H9 (cell line): ENCODE measurements at regions not wholly inside any gene's neighbourhood (a gene's known extent, or its start where the extent isn't known, plus 50 kb on each side); places are given as distances from the start of the nearest gene placed in this dataset.

Experiments used
- DNase-seq: peaks from one replicate; pipeline ENCODE4 v3.0.0-alpha.2; 2017
- H2AFZ ChIP-seq: one replicate; pipeline ENCODE4 v1.6.1; 2013; ENCODE audit warnings: mild to moderate bottlenecking, low read length, control low read depth, moderate library complexity
- H2AK5ac ChIP-seq: 2 replicates; pipeline ENCODE4 v1.6.1; 2013; ENCODE audit warnings: low read length, control low read depth, mixed read lengths; ENCODE audit not compliant: insufficient read length
- H2BK120ac ChIP-seq: one replicate; pipeline ENCODE4 v1.6.1; 2013; ENCODE audit warnings: low read depth, mild to moderate bottlenecking, low read length, control low read depth, inconsistent platforms; ENCODE audit not compliant: poor library complexity, severe bottlenecking
- H2BK12ac ChIP-seq: 2 replicates; pipeline ENCODE4 v1.6.1; 2013; ENCODE audit warnings: low read length, control low read depth, mixed read lengths, low read depth; ENCODE audit not compliant: insufficient read length
- H2BK15ac ChIP-seq: 2 replicates; pipeline ENCODE4 v1.6.1; 2013; ENCODE audit warnings: low read depth, low read length, control low read depth
- H2BK20ac ChIP-seq: one replicate; pipeline ENCODE4 v1.6.1; 2013; ENCODE audit warnings: low read depth, mild to moderate bottlenecking, low read length, control low read depth, inconsistent platforms; ENCODE audit not compliant: poor library complexity, severe bottlenecking
- H2BK5ac ChIP-seq: 2 replicates; pipeline ENCODE4 v1.6.1; 2013; ENCODE audit warnings: low read length, control low read depth, mixed read lengths; ENCODE audit not compliant: insufficient read length
- H3K14ac ChIP-seq: 2 replicates; pipeline ENCODE4 v1.6.1; 2013; ENCODE audit warnings: low read length, control low read depth; ENCODE audit not compliant: insufficient read depth
- H3K18ac ChIP-seq: 2 replicates; pipeline ENCODE4 v1.6.1; 2013; ENCODE audit warnings: low read depth, mild to moderate bottlenecking, mixed read lengths, low read length, control low read depth; ENCODE audit not compliant: insufficient read length
- H3K23ac ChIP-seq: 2 replicates; pipeline ENCODE4 v1.6.1; 2013; ENCODE audit warnings: low read length, control low read depth, mixed read lengths, low read depth; ENCODE audit not compliant: insufficient read length
- H3K23me2 ChIP-seq: 2 replicates; pipeline ENCODE4 v1.6.1; 2013; ENCODE audit warnings: low read depth, mild to moderate bottlenecking, mixed read lengths, low read length, control low read depth; ENCODE audit not compliant: insufficient read length, poor library complexity, severe bottlenecking
- H3K27ac ChIP-seq: 2 replicates; pipeline ENCODE4 v1.5.1; 2013; ENCODE audit warnings: low read length, control low read depth, mixed read lengths, low read depth; ENCODE audit not compliant: insufficient read length
- H3K27me3 ChIP-seq: 2 replicates; pipeline ENCODE4 v1.6.1; 2013; ENCODE audit warnings: low read length, control low read depth, inconsistent platforms; ENCODE audit not compliant: insufficient read depth
- H3K4ac ChIP-seq: 2 replicates; pipeline ENCODE4 v1.6.1; 2013; ENCODE audit warnings: low read depth, mild to moderate bottlenecking, control low read depth, inconsistent platforms, low read length, moderate library complexity
- H3K4me1 ChIP-seq: 2 replicates; pipeline ENCODE4 v1.6.1; 2013; ENCODE audit warnings: low read length, control low read depth, inconsistent platforms; ENCODE audit not compliant: insufficient read depth
- H3K4me2 ChIP-seq: 2 replicates; pipeline ENCODE4 v1.6.1; 2013; ENCODE audit warnings: low read length, control low read depth, mixed read lengths; ENCODE audit not compliant: insufficient read length, insufficient read depth
- H3K56ac ChIP-seq: 2 replicates; pipeline ENCODE4 v1.6.1; 2013; ENCODE audit warnings: low read depth, mild to moderate bottlenecking, mixed read lengths, low read length, control low read depth; ENCODE audit not compliant: insufficient read length
- H3K79me1 ChIP-seq: 2 replicates; pipeline ENCODE4 v1.6.1; 2013; ENCODE audit warnings: low read depth, mild to moderate bottlenecking, moderate library complexity, low read length, control low read depth, inconsistent platforms; ENCODE audit not compliant: insufficient read depth, poor library complexity, severe bottlenecking
- H3K79me2 ChIP-seq: 2 replicates; pipeline ENCODE4 v1.6.1; 2013; ENCODE audit warnings: low read length, control low read depth, inconsistent platforms; ENCODE audit not compliant: insufficient read depth
- H3K9ac ChIP-seq: 2 replicates; pipeline ENCODE4 v1.6.1; 2013; ENCODE audit warnings: low read length, control low read depth, mixed read lengths; ENCODE audit not compliant: insufficient read length; ENCODE audit errors: extremely low read depth
- H3K9me3 ChIP-seq: one replicate; pipeline ENCODE4 v1.6.1; 2013; ENCODE audit warnings: low read depth, low read length, inconsistent platforms; ENCODE audit not compliant: control insufficient read depth
- H3T11ph ChIP-seq: one replicate; pipeline ENCODE4 v1.6.1; 2013; ENCODE audit warnings: mild to moderate bottlenecking, low read length, control low read depth, inconsistent platforms
- H4K20me1 ChIP-seq: one replicate; pipeline ENCODE4 v1.6.1; 2013; ENCODE audit not compliant: control insufficient read depth, insufficient read length, insufficient read depth
- H4K5ac ChIP-seq: 2 replicates; pipeline ENCODE4 v1.6.1; 2013; ENCODE audit warnings: low read depth, mild to moderate bottlenecking, mixed read lengths, low read length, control low read depth; ENCODE audit not compliant: insufficient read length
- H4K8ac ChIP-seq: replicated peaks from 2 replicates; pipeline ENCODE4 v1.6.1; 2013; ENCODE audit warnings: low read length, control low read depth, mixed read lengths, low read depth; ENCODE audit not compliant: insufficient read length
- H4K91ac ChIP-seq: 2 replicates; pipeline ENCODE4 v1.6.1; 2013; ENCODE audit warnings: low read depth, mild to moderate bottlenecking, moderate library complexity, mixed read lengths, low read length, control low read depth; ENCODE audit not compliant: insufficient read length
- H3K27ac Mint-ChIP-seq, 3 experiments: 2 replicates in 2 of 3; 3 replicates in 1 of 3; pipeline ENCODE4 v1.8.0; 2020 to 2021; ENCODE audit warnings: mixed read lengths in 3 of 3, mild to moderate bottlenecking in 1 of 3, moderate library complexity in 1 of 3
- H3K27me3 Mint-ChIP-seq: 2 replicates; pipeline ENCODE4 v1.8.0; 2021; ENCODE audit warnings: low read depth, mild to moderate bottlenecking, moderate library complexity, mixed read lengths
- H3K36me3 Mint-ChIP-seq, 3 experiments: 2 replicates in 2 of 3; 3 replicates in 1 of 3; pipeline ENCODE4 v1.8.0; 2020 to 2021; ENCODE audit warnings: low read depth in 3 of 3, mixed read lengths in 3 of 3; ENCODE audit not compliant: insufficient read depth in 1 of 3
- H3K4me1 Mint-ChIP-seq, 2 experiments: 2 replicates each; pipeline ENCODE4 v1.8.0; 2020; ENCODE audit warnings: mixed read lengths in 2 of 2
- H3K4me3 Mint-ChIP-seq, 2 experiments: 2 replicates in 1 of 2; 3 replicates in 1 of 2; pipeline ENCODE4 v1.8.0; 2020 to 2021; ENCODE audit warnings: mild to moderate bottlenecking in 2 of 2, mixed read lengths in 2 of 2, moderate library complexity in 1 of 2
- H3K9me3 Mint-ChIP-seq, 2 experiments: 2 replicates in 1 of 2; 3 replicates in 1 of 2; pipeline ENCODE4 v1.8.0; 2020; ENCODE audit warnings: mild to moderate bottlenecking in 2 of 2, mixed read lengths in 2 of 2, moderate library complexity in 1 of 2
- CTCF ChIP-seq: fragments of 200-600 bp; sonication (generic); conservative IDR thresholded peaks from 3 replicates; pipeline ENCODE4 v1.8.0; 2021; ENCODE audit warnings: antibody characterized with exemption, mild to moderate bottlenecking
- WGBS: extraction: QIAGEN DNeasy Blood & Tissue Kit; methylation state at CpG from one replicate; pipeline ENCODE4 v1.1.7; 2013; ENCODE audit warnings: missing lambda C conversion rate, low lambda C conversion rate, mixed read lengths; ENCODE audit not compliant: insufficient read length; ENCODE audit errors: extremely low coverage; 5-methylcytosine and 5-hydroxymethylcytosine counted together

GRCh38 chr5:33272288-33272687 is 168.5 kb upstream of the TARS1 start:
- no CpG with 5 or more reads among the region's 3 CpGs for WGBS
- no peak overlapping the region for H2BK120ac ChIP-seq
- H4K8ac ChIP-seq, result no peak overlapping the region
- no peaks in the 10 kb centered on the region for H3K79me2 ChIP-seq
- H4K5ac ChIP-seq, result no peak overlapping the region
- no peak overlapping the region for H2BK12ac ChIP-seq
- H2BK15ac ChIP-seq, result no peak overlapping the region
- Mint-ChIP-seq H3K36me3 (no peaks in the 10 kb centered on the region), H3K27me3 (no peaks in the 10 kb centered on the region), H3K27ac (no peak overlapping the region), H3K4me1 (no peaks in the 10 kb centered on the region), H3K9me3 (no peaks in the 10 kb centered on the region; a peak in 1 of 5 replicates), H3K4me3 (no peak overlapping the region)
- no peak overlapping the region for H3K4ac ChIP-seq
- no peak for TF ChIP-seq CTCF
- H3K14ac ChIP-seq, result no peak overlapping the region
- no peaks in the 10 kb centered on the region for H3K79me1 ChIP-seq
- no peak overlapping the region for H2AFZ ChIP-seq
- H3K56ac ChIP-seq, result no peak overlapping the region
- no peak overlapping the region for H3K9ac ChIP-seq
- no peak overlapping the region for H3K4me2 ChIP-seq
- H3K9me3 ChIP-seq, result no peaks in the 10 kb centered on the region
- no peak for DNase-seq
- H3K23me2 ChIP-seq, result no peaks in the 10 kb centered on the region
- no peaks in the 10 kb centered on the region for H3K4me1 ChIP-seq
- H2AK5ac ChIP-seq, result no peak overlapping the region
- no peak overlapping the region for H3K18ac ChIP-seq
- H2BK5ac ChIP-seq, result no peak overlapping the region
- no peak overlapping the region for H2BK20ac ChIP-seq
- no peaks in the 10 kb centered on the region for H4K20me1 ChIP-seq
- H3K27ac ChIP-seq, result no peak overlapping the region
- no peaks in the 10 kb centered on the region for H3K27me3 ChIP-seq
- no peak overlapping the region for H3K23ac ChIP-seq
- H3T11ph ChIP-seq, result no peak overlapping the region
- H4K91ac ChIP-seq, result no peak overlapping the region
